GM19452 (cell line): ENCODE measurements at regions not wholly inside any gene's neighbourhood (a gene's known extent, or its start where the extent isn't known, plus 50 kb on each side); places are given as distances from the start of the nearest gene placed in this dataset.
A peak's percentile ranks its signal among the peaks of the same experiment; 100 is the strongest.

Experiments used
- ATAC-seq: cut with Tn5 transposase; IDR thresholded peaks from one replicate; pipeline ENCODE4 v1.9.1; 2021; ENCODE audit not compliant: unreplicated experiment

DNA sequence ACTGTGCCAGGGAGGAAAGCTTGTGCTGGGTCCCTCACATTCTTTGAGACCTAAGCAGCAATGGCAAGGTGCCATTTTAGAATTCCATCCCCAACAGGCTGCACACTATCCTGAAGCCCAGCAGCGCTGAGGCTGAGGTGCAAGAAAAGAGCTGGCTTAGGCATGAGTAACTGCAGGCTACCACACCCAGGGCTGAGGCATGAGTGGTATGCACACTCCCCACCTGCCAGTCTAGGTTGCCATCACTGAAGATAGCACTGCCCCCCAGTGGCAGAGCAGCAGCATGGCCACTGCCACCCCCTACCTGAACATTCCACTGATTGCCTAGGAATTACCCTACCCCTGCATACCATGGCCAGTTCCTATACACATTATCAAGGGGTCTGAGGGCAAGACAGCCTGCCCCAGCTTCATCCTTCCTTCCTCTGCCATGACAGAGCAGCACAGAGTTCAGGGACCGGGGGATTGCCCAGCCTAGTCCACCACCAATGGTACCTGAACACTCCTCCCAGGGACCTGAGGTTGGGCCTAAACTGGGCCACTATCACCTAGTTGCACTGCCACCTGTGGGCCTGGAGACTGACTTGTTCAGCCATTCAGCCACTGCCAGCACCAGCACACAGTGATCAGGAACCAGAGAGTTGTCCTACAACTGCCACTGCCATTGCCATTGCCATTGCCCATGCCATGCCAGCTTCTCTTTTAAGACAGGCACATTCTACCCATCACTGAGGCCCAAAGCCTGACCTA lies 129.8 kb downstream of the SATB1 start:
- peak; percentile 97 for ATAC-seq

- no peak for ATAC-seq
These were observed 135.0 kb downstream of the SATB1 start for GRCh38 chr3:18290157-18290556.

- ATAC-seq: no peak
These were observed 136.9 kb downstream of the SATB1 start for GRCh38 chr3:18288243-18288642.

- no peak for ATAC-seq
These were observed 140.4 kb downstream of the SATB1 start for GRCh38 chr3:18284716-18285115.

DNA sequence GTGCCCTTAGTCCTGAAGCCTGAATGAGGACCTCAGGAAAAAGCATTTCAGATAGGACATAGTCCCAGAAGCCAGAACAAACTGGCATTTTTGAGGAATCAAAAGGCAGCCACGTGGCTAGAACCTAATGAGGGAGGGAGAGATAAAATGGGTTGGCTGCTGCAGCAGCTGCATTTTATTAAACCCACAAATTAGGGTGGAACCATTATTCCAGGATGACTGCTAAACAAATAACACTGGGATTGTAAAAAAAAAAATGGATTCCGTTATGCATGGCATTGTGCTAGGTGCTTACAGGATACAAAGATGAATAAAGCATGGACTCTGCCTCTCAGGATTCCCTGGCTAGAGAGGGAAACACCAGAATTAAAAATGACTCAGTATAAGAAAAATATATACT lies 141.5 kb downstream of the SATB1 start:
- no peak for ATAC-seq

- no peak for ATAC-seq
These were observed 142.6 kb downstream of the SATB1 start for GRCh38 chr3:18282507-18282906.

GRCh38 chr3:18279226-18279737 lies 145.9 kb downstream of the SATB1 start:
- no peak for ATAC-seq

DNA sequence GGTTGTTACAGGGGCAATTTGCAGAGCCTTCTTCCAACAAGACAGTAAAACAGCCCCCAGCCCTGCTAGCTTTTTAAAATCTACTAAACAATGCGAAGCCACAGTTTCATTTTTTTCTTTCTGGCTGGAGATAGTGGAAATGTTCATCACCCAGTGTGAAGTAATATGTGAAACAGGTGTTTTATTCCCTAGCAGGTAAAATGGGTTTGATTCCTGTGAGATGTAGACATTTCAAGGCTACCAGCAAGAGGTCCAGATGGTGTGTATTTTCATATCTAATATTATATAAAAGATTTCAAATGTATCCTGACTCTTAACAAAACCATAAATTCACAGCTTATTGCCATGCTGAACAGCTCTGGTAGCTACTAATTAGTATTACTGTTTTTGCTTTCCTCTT lies 160.3 kb downstream of the SATB1 start:
- no peak for ATAC-seq

GRCh38 chr3:18264361-18264760 lies 160.8 kb downstream of the SATB1 start:
- ATAC-seq: no peak

DNA sequence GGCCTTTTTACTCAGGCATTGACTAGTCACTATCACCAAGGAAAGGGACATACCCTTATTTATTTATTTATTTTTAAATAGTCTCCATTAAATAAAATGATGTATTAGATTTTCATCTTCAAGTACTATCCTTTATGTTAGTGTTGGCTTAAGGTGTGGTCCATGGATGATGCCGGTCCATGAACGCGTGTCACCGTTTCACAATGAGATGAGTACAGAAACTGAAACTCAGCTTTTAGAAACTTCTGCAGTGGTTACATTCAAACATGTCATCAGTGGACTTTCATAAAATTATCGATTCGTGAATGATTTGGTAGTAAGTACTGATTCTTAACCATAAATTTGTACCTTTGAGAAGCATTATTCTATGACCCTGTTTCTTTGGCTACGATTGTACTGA lies 166.6 kb downstream of the SATB1 start:
- peak; percentile 90 for ATAC-seq

GRCh38 chr3:18252578-18252977 lies 172.6 kb downstream of the SATB1 start:
- no peak for ATAC-seq

- no peak for ATAC-seq
These were observed 174.1 kb downstream of the SATB1 start for GRCh38 chr3:18250991-18251390.

DNA sequence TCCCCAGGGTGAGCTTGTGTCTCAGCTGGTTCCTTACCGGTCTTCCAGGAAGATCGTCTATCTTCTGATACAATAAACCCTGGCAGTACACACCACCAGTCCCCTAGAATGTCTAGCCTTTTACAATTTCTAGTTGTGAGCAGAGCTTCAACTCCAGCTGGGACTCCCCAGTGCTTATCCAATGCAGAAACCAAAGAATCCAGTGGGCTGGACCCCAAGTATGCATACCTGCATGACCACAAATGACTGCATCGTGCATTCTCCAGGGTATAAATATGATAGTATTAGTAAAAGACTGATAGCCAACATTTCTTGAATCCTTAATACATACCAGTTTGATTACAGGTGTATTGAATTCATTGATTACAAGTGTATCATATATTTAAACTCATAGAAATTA lies 176.0 kb downstream of the SATB1 start:
- ATAC-seq: no peak

- ATAC-seq: no peak
These were observed 177.3 kb downstream of the SATB1 start for GRCh38 chr3:18247776-18248310.

- ATAC-seq: no peak
These were observed 177.9 kb downstream of the SATB1 start for GRCh38 chr3:18247139-18247695.

GRCh38 chr3:18246336-18247060 lies 178.6 kb downstream of the SATB1 start:
- no peak for ATAC-seq

DNA sequence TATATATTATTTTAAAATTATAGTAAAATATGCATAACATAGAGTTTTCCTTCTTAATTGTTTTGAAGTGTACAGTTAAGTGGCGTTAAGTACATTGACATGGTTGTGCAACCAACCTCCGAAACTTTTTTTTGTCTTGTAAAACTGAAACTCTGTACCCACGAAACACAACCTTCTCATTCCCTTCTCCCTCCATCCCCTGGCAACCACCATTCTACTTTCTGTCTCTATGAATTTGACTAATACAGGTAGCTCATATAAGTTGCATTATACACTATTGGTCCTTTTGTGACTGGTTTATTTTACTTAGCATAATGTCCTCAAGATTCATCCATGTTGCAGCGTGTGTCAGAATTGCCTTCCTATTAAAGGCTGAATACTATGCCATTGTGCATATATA lies 179.4 kb downstream of the SATB1 start:
- peak; percentile 79 for ATAC-seq

DNA sequence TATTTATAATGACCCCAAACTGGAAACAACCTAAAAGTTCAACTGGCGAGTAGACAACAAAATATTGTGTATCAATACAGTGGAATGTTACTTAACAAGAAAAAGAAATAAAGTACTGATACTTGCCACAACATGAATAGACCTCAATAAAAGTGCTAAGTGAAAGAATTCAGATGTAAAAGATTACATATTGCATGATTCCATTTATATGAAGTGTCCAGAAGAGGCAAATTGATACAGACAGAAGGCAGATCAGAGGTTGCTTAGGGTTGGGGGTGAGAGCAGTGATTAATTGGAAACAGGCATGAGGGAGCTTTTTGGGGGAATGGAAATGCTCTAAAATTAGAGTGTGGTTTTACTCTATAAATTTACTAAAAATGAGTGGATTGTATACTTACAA lies 183.3 kb downstream of the SATB1 start:
- ATAC-seq: no peak

GRCh38 chr3:18239674-18240073 lies 185.5 kb downstream of the SATB1 start:
- ATAC-seq: no peak

- no peak for ATAC-seq
These were observed 186.3 kb downstream of the SATB1 start for GRCh38 chr3:18238746-18239331.

DNA sequence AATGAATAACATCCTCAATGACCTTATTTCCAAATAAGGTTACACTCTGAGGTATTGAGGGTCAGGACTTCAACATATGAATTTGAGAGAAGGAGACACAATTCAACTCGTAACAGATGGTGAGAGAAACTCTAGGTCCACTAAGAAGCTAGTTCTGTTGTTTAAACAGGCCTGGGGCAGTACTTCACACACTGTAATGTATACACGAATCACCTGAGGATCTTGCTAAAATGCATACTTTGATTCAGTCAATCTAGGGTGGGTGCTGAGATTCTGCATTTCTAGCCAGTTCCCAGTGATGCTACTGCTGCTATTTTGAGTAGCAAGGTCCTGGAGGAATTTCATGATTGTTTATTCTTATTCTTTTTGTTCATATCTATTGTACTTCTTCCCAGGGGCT lies 186.8 kb downstream of the SATB1 start:
- ATAC-seq: no peak
